ENCODE measurements at regions not wholly inside any gene's neighbourhood (a gene's known extent, or its start where the extent isn't known, plus 50 kb on each side); places are given as distances from the start of the nearest gene placed in this dataset.
"Not testable (repeated sequence)": the region's sequence is repeated elsewhere in the genome, so short reads cannot be mapped to it uniquely, and the experiment has no call there.

GRCh38 chr2:57126410-57126809, 920.2 kb upstream of the VRK2 start:
- no peak for DNase-seq (ENCODE audit: low read depth in 2 of 2, low spot score in 1 of 2)

- no peak for DNase-seq (ENCODE audit: low read depth in 2 of 2, low spot score in 1 of 2)
Observed at GRCh38 chr2:57139179-57139578, 907.4 kb upstream of the VRK2 start.

GRCh38 chr2:57141269-57141668, 905.3 kb upstream of the VRK2 start:
- DNase-seq (ENCODE audit: low read depth in 2 of 2, low spot score in 1 of 2), result no peak

- DNase-seq (ENCODE audit: low read depth in 2 of 2, low spot score in 1 of 2), result no peak
Observed at GRCh38 chr2:57146951-57147350, 899.7 kb upstream of the VRK2 start.

GRCh38 chr2:57156231-57156924, 890.2 kb upstream of the VRK2 start:
- DNase-seq (ENCODE audit: low read depth in 2 of 2, low spot score in 1 of 2), result no peak

- no peak for DNase-seq (ENCODE audit: low read depth in 2 of 2, low spot score in 1 of 2)
Observed at GRCh38 chr2:57160976-57161375, 885.6 kb upstream of the VRK2 start.

GRCh38 chr2:57177176-57177575, 869.4 kb upstream of the VRK2 start:
- no peak for DNase-seq (ENCODE audit: low read depth in 2 of 2, low spot score in 1 of 2)

- no peak for DNase-seq (ENCODE audit: low read depth in 2 of 2, low spot score in 1 of 2)
Observed at GRCh38 chr2:57180042-57180567, 866.5 kb upstream of the VRK2 start.

- DNase-seq (ENCODE audit: low read depth in 2 of 2, low spot score in 1 of 2), result no peak
Observed at GRCh38 chr2:57180678-57181077, 865.9 kb upstream of the VRK2 start.

GRCh38 chr2:57181315-57182038, 865.1 kb upstream of the VRK2 start:
- DNase-seq (ENCODE audit: low read depth in 2 of 2, low spot score in 1 of 2), result no peak

GRCh38 chr2:57182916-57183315, 863.7 kb upstream of the VRK2 start:
- no peak for DNase-seq (ENCODE audit: low read depth in 2 of 2, low spot score in 1 of 2)

- no peak for DNase-seq (ENCODE audit: low read depth in 2 of 2, low spot score in 1 of 2)
Observed at GRCh38 chr2:57185568-57185967, 861.0 kb upstream of the VRK2 start.

GRCh38 chr2:57190007-57190406, 856.6 kb upstream of the VRK2 start:
- DNase-seq (ENCODE audit: low read depth in 2 of 2, low spot score in 1 of 2), result no peak

GRCh38 chr2:57199663-57200062, 846.9 kb upstream of the VRK2 start:
- no peak for DNase-seq (ENCODE audit: low read depth in 2 of 2, low spot score in 1 of 2)

GRCh38 chr2:57204364-57204763, 842.2 kb upstream of the VRK2 start:
- no peak for DNase-seq (ENCODE audit: low read depth in 2 of 2, low spot score in 1 of 2)

- no peak for DNase-seq (ENCODE audit: low read depth in 2 of 2, low spot score in 1 of 2)
Observed at GRCh38 chr2:57205241-57205640, 841.4 kb upstream of the VRK2 start.

GRCh38 chr2:57207191-57207590, 839.4 kb upstream of the VRK2 start:
- no peak for DNase-seq (ENCODE audit: low read depth in 2 of 2, low spot score in 1 of 2)

- no peak for DNase-seq (ENCODE audit: low read depth in 2 of 2, low spot score in 1 of 2)
Observed at GRCh38 chr2:57209799-57210198, 836.8 kb upstream of the VRK2 start.

- DNase-seq (ENCODE audit: low read depth in 2 of 2, low spot score in 1 of 2), result no peak
Observed at GRCh38 chr2:57210855-57211254, 835.8 kb upstream of the VRK2 start.

- no peak for DNase-seq (ENCODE audit: low read depth in 2 of 2, low spot score in 1 of 2)
Observed at GRCh38 chr2:57217013-57217412, 829.6 kb upstream of the VRK2 start.

GRCh38 chr2:57218206-57218605, 828.4 kb upstream of the VRK2 start:
- no peak for DNase-seq (ENCODE audit: low read depth in 2 of 2, low spot score in 1 of 2)

- not testable (repeated sequence) for DNase-seq (ENCODE audit: low read depth in 2 of 2, low spot score in 1 of 2)
Observed at GRCh38 chr2:57229706-57230105, 816.9 kb upstream of the VRK2 start.

- not testable (repeated sequence) for DNase-seq (ENCODE audit: low read depth in 2 of 2, low spot score in 1 of 2)
Observed at GRCh38 chr2:57232341-57232740, 814.3 kb upstream of the VRK2 start.

Data from stimulated activated CD8-positive, alpha-beta memory T cell treated with anti-CD3 and anti-CD28 coated beads, Interleukin-4, amount 100 ng/mL, for 4 hours (primary cell).